HAP-1 (cell line): ENCODE measurements at regions not wholly inside any gene's neighbourhood (a gene's known extent, or its start where the extent isn't known, plus 50 kb on each side); places are given as distances from the start of the nearest gene placed in this dataset.

Experiments used
- DNase-seq, 2 experiments: peaks; one replicate each; pipeline ENCODE4 v3.0.0-alpha.2; 2016 to 2020; ENCODE audit warnings: low spot score in 2 of 2
- H3K27me3 ChIP-seq: fragments of 250-450 bp; sonication (Bioruptor Pico); 2 replicates; pipeline ENCODE4 v1.5.1; 2020; ENCODE audit warnings: low read depth, mild to moderate bottlenecking, moderate library complexity
- H3K36me3 ChIP-seq: fragments of 250-450 bp; sonication (Bioruptor Pico); replicated peaks from 2 replicates; pipeline ENCODE4 v1.5.1; 2020; ENCODE audit warnings: mild to moderate bottlenecking
- H3K4me1 ChIP-seq: fragments of 250-450 bp; sonication (Bioruptor Pico); 2 replicates; pipeline ENCODE4 v1.5.1; 2020; ENCODE audit warnings: mild to moderate bottlenecking
- H3K4me3 ChIP-seq: fragments of 250-450 bp; sonication (Bioruptor Pico); 2 replicates; pipeline ENCODE4 v1.5.1; 2020; ENCODE audit warnings: mild to moderate bottlenecking, moderate library complexity
- H3K9me3 ChIP-seq: fragments of 250-450 bp; sonication (Bioruptor Pico); 2 replicates; pipeline ENCODE4 v1.5.1; 2020; ENCODE audit warnings: mild to moderate bottlenecking, moderate library complexity
- in situ Hi-C: fragments of 300-500 bp; cut with MboI; formaldehyde crosslinking; loops from 3 replicates; pipeline ENCODE4 v1.14.3; 2020; ENCODE audit warnings: low sequenced_read_pairs, inconsistent platforms, mixed read lengths

- Histone ChIP-seq H3K4me1 (no peaks in the 10 kb centered on the region), H3K27me3 (no peaks in the 10 kb centered on the region), H3K36me3 (no peaks in the 10 kb centered on the region), H3K9me3 (no peaks in the 10 kb centered on the region), H3K4me3 (no peak overlapping the region)
- in situ Hi-C loops = no loop called here
- no peak for DNase-seq
Measured at GRCh38 chr18:55078303-55078932, 119.2 kb upstream of the CCDC68 start.

GRCh38 chr18:55076643-55077218, 117.5 kb upstream of the CCDC68 start:
- Histone ChIP-seq H3K4me1 (no peaks in the 10 kb centered on the region), H3K36me3 (no peaks in the 10 kb centered on the region), H3K4me3 (no peak overlapping the region), H3K27me3 (no peaks in the 10 kb centered on the region), H3K9me3 (no peaks in the 10 kb centered on the region)
- in situ Hi-C loops = no loop called here
- DNase-seq = no peak

- no peak for DNase-seq
- no peak overlapping the region for H3K4me3 ChIP-seq
- no peaks in the 10 kb centered on the region for H3K4me1 ChIP-seq
- no peaks in the 10 kb centered on the region for H3K27me3 ChIP-seq
- H3K36me3 ChIP-seq = no peaks in the 10 kb centered on the region
- in situ Hi-C loops = no loop called here
- H3K9me3 ChIP-seq = no peaks in the 10 kb centered on the region
Measured at GRCh38 chr18:55073834-55074233, 114.6 kb upstream of the CCDC68 start.

GRCh38 chr18:55073116-55073515, 113.9 kb upstream of the CCDC68 start:
- H3K9me3 ChIP-seq = no peaks in the 10 kb centered on the region
- DNase-seq = no peak
- no peaks in the 10 kb centered on the region for H3K4me1 ChIP-seq
- in situ Hi-C loops = no loop called here
- H3K4me3 ChIP-seq = no peak overlapping the region
- H3K27me3 ChIP-seq = no peaks in the 10 kb centered on the region
- no peaks in the 10 kb centered on the region for H3K36me3 ChIP-seq

- DNase-seq = no peak
- Histone ChIP-seq H3K9me3 (no peaks in the 10 kb centered on the region), H3K27me3 (no peaks in the 10 kb centered on the region), H3K36me3 (no peaks in the 10 kb centered on the region), H3K4me1 (no peaks in the 10 kb centered on the region), H3K4me3 (no peak overlapping the region)
- in situ Hi-C loops = no loop called here
Measured at GRCh38 chr18:55072698-55073097, 113.4 kb upstream of the CCDC68 start.

GRCh38 chr18:55072181-55072580, 112.9 kb upstream of the CCDC68 start:
- Histone ChIP-seq H3K4me3 (no peak overlapping the region), H3K9me3 (no peaks in the 10 kb centered on the region), H3K27me3 (no peaks in the 10 kb centered on the region), H3K36me3 (no peaks in the 10 kb centered on the region), H3K4me1 (no peaks in the 10 kb centered on the region)
- in situ Hi-C loops = no loop called here
- no peak for DNase-seq

- no peaks in the 10 kb centered on the region for H3K27me3 ChIP-seq
- in situ Hi-C loops = no loop called here
- no peak for DNase-seq
Measured at GRCh38 chr18:55069497-55069896, 110.2 kb upstream of the CCDC68 start.

GRCh38 chr18:55064760-55065159, 105.5 kb upstream of the CCDC68 start:
- H3K27me3 ChIP-seq = no peaks in the 10 kb centered on the region
- no peaks in the 10 kb centered on the region for H3K9me3 ChIP-seq
- in situ Hi-C loops = no loop called here
- H3K4me3 ChIP-seq = no peak overlapping the region
- no peak for DNase-seq
- no peaks in the 10 kb centered on the region for H3K4me1 ChIP-seq
- no peaks in the 10 kb centered on the region for H3K36me3 ChIP-seq

More at GRCh38 chr18:55069497-55069896, 110.2 kb upstream of the CCDC68 start:
- Histone ChIP-seq H3K4me3 (no peak overlapping the region), H3K9me3 (no peaks in the 10 kb centered on the region), H3K4me1 (no peaks in the 10 kb centered on the region), H3K36me3 (no peaks in the 10 kb centered on the region)

GRCh38 chr18:55064073-55064472, 104.8 kb upstream of the CCDC68 start:
- Histone ChIP-seq H3K4me3 (no peak overlapping the region), H3K9me3 (no peaks in the 10 kb centered on the region)
- no peak for DNase-seq

GRCh38 chr18:55054021-55054990, 95.0 kb upstream of the CCDC68 start:
- no peak overlapping the region for H3K4me3 ChIP-seq
- no peaks in the 10 kb centered on the region for H3K36me3 ChIP-seq
- in situ Hi-C loops = no loop called here
- H3K4me1 ChIP-seq = peaks cover 5% of the 10 kb centered on the region
- no peaks in the 10 kb centered on the region for H3K27me3 ChIP-seq
- no peaks in the 10 kb centered on the region for H3K9me3 ChIP-seq
- DNase-seq = no peak

More at GRCh38 chr18:55064073-55064472, 104.8 kb upstream of the CCDC68 start:
- in situ Hi-C loops = no loop called here
- no peaks in the 10 kb centered on the region for H3K27me3 ChIP-seq
- no peaks in the 10 kb centered on the region for H3K36me3 ChIP-seq
- no peaks in the 10 kb centered on the region for H3K4me1 ChIP-seq

- no peak for DNase-seq
- in situ Hi-C loops = no loop called here
- no peaks in the 10 kb centered on the region for H3K36me3 ChIP-seq
- no peaks in the 10 kb centered on the region for H3K9me3 ChIP-seq
- peaks cover 5% of the 10 kb centered on the region for H3K4me1 ChIP-seq
- no peaks in the 10 kb centered on the region for H3K27me3 ChIP-seq
- H3K4me3 ChIP-seq = no peak overlapping the region
Measured at GRCh38 chr18:55048892-55049291, 89.6 kb upstream of the CCDC68 start.

- no peaks in the 10 kb centered on the region for H3K36me3 ChIP-seq
- peaks cover under 1% of the 10 kb centered on the region; the same call in 1 of the 2 replicates for H3K4me1 ChIP-seq
- no peak for DNase-seq
- H3K9me3 ChIP-seq = no peaks in the 10 kb centered on the region
- in situ Hi-C loops = no loop called here
- H3K27me3 ChIP-seq = no peaks in the 10 kb centered on the region
- no peak overlapping the region for H3K4me3 ChIP-seq
Measured at GRCh38 chr18:55047546-55047945, 88.3 kb upstream of the CCDC68 start.

GRCh38 chr18:55041366-55041765, 82.1 kb upstream of the CCDC68 start:
- no peaks in the 10 kb centered on the region for H3K36me3 ChIP-seq
- no peak for DNase-seq
- H3K9me3 ChIP-seq = no peaks in the 10 kb centered on the region
- no peaks in the 10 kb centered on the region for H3K27me3 ChIP-seq
- in situ Hi-C loops = no loop called here
- no peak overlapping the region for H3K4me3 ChIP-seq
- no peaks in the 10 kb centered on the region; the same call in 1 of the 2 replicates for H3K4me1 ChIP-seq

- no peak for DNase-seq
- in situ Hi-C loops = no loop called here
- no peaks in the 10 kb centered on the region for H3K36me3 ChIP-seq
- no peaks in the 10 kb centered on the region for H3K9me3 ChIP-seq
- no peaks in the 10 kb centered on the region for H3K27me3 ChIP-seq
- no peaks in the 10 kb centered on the region; the same call in none of the 2 replicates for H3K4me1 ChIP-seq
- H3K4me3 ChIP-seq = no peak overlapping the region
Measured at GRCh38 chr18:55038162-55038561, 78.9 kb upstream of the CCDC68 start.
